SKM-1 (cell line): ENCODE measurements at regions not wholly inside any gene's neighbourhood (a gene's known extent, or its start where the extent isn't known, plus 50 kb on each side); places are given as distances from the start of the nearest gene placed in this dataset.

Source experiments
- DNase-seq: peaks from one replicate; lab custom pipeline; 2025; ENCODE audit not compliant: unreplicated experiment; lab: John Stamatoyannopoulos, UW

- DNase-seq, result peak; percentile 9
Observed at GRCh38 chr3:40800343-40800742, 275.6 kb downstream of the ZNF621 start.

GRCh38 chr3:40801284-40801741 is 276.6 kb downstream of the ZNF621 start:
- no peak for DNase-seq

GRCh38 chr3:40803311-40803710 is 278.6 kb downstream of the ZNF621 start:
- DNase-seq, result no peak

- DNase-seq, result no peak
Observed at GRCh38 chr3:40805456-40805855, 280.7 kb downstream of the ZNF621 start.

- no peak for DNase-seq
Observed at GRCh38 chr3:40810813-40811212, 286.1 kb downstream of the ZNF621 start.

GRCh38 chr3:40817017-40817416 is 292.3 kb downstream of the ZNF621 start:
- no peak for DNase-seq

GRCh38 chr3:40821315-40821714 is 296.6 kb downstream of the ZNF621 start:
- no peak for DNase-seq

- no peak for DNase-seq
Observed at GRCh38 chr3:40827226-40827625, 302.5 kb downstream of the ZNF621 start.

- DNase-seq, result no peak
Observed at GRCh38 chr3:40827942-40828688, 303.4 kb downstream of the ZNF621 start.

GRCh38 chr3:40828741-40829415 is 304.1 kb downstream of the ZNF621 start:
- DNase-seq, result no peak

- no peak for DNase-seq
Observed at GRCh38 chr3:40829876-40830275, 305.1 kb downstream of the ZNF621 start.

GRCh38 chr3:40837300-40837699 is 312.5 kb downstream of the ZNF621 start:
- DNase-seq, result no peak

- DNase-seq, result no peak
Observed at GRCh38 chr3:40841131-40841530, 316.4 kb downstream of the ZNF621 start.

GRCh38 chr3:40841570-40842109 is 316.9 kb downstream of the ZNF621 start:
- no peak for DNase-seq

GRCh38 chr3:40842714-40843113 is 318.0 kb downstream of the ZNF621 start:
- no peak for DNase-seq

GRCh38 chr3:40843208-40843624 is 318.5 kb downstream of the ZNF621 start:
- no peak for DNase-seq

GRCh38 chr3:40843851-40844548 is 319.2 kb downstream of the ZNF621 start:
- DNase-seq, result no peak

GRCh38 chr3:40844896-40845295 is 320.1 kb downstream of the ZNF621 start:
- no peak for DNase-seq

GRCh38 chr3:40845447-40845846 is 320.7 kb downstream of the ZNF621 start:
- no peak for DNase-seq

- DNase-seq, result no peak
Observed at GRCh38 chr3:40845916-40846315, 321.2 kb downstream of the ZNF621 start.

GRCh38 chr3:40846451-40846850 is 321.7 kb downstream of the ZNF621 start:
- DNase-seq, result no peak

GRCh38 chr3:40847551-40847992 is 322.8 kb downstream of the ZNF621 start:
- no peak for DNase-seq
